GM18526 (cell line): ENCODE measurements at regions not wholly inside any gene's neighbourhood (a gene's known extent, or its start where the extent isn't known, plus 50 kb on each side); places are given as distances from the start of the nearest gene placed in this dataset.

Source experiments
- POLR2A ChIP-seq: IDR thresholded peaks from 3 replicates; pipeline ENCODE4 v1.6.1; 2011; ENCODE audit not compliant: insufficient read length; ENCODE audit errors: extremely low read depth

DNA sequence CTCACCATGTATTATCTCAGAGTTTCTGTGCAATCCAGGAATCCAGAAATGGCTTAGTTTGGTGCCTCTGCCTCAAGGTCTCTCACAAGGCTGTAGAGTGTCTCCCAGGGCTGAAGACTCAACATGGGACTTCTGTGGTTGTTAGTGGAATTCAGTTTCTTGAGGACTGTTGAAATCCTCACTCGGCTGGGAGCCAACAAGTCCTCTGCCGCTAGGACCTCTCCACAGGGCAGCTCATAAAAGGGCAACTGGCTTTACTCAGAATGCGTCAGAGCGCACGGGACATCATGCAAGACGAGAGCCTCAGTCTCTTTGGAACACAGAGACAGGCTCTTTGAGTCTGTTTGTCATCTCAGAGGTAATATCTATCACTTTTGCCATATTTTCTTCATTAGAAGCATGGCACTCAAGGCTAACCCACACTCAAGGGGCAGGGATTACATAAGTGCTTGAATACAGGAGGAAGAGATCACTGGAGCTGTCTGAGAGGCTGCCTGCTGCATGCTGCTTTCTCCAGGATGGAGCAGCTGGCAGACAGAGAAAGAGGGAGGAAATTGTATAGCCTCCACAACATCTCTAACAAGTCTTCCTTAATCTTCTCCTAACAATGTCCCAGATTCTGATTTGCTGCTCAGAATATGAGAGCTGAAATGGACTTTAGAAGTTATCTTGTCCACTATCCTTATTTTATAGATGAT lies 97.5 kb upstream of the ASIC2 start:
- TF ChIP-seq POLR2A = no peak

DNA sequence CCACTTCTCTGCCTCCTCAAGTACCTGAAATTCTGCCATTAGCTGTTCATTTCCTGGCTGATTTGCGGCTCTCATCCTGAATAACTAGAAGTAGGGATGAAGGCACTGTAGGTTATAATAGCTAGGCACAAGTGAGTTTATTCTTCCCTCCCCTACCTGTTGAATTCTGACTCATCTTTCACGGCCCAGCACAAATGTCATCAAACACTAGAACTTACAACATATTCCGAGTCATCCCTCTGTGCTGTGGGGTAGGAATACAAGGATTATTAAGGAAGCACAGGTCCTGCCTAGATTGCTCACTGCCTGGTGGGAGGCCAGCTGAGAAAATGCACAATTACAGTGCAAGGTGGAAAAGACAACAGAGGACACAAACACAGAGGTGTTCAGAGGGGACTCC lies 103.7 kb upstream of the ASIC2 start:
- TF ChIP-seq POLR2A = no peak

DNA sequence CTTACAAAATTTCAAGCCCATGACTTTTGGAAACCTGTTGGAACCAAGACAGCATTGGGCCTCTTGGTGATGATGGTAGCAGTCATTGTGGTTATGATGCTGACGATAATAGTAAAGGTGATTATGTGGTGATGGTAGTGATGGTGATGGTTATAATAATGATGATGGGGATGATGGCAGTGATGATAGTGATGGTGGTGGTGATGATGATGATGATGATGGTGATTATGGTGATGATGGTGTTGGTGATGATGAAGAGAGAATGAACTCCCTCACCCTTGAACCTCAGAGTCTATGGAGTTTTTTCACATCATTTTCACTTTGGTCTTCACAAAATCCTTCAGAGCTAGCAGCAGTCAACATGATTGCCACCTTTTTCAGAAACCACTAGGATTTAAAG lies 105.3 kb upstream of the ASIC2 start:
- no peak for TF ChIP-seq POLR2A

GRCh38 chr17:33401249-33401648 lies 108.2 kb upstream of the ASIC2 start:
- no peak for TF ChIP-seq POLR2A

DNA sequence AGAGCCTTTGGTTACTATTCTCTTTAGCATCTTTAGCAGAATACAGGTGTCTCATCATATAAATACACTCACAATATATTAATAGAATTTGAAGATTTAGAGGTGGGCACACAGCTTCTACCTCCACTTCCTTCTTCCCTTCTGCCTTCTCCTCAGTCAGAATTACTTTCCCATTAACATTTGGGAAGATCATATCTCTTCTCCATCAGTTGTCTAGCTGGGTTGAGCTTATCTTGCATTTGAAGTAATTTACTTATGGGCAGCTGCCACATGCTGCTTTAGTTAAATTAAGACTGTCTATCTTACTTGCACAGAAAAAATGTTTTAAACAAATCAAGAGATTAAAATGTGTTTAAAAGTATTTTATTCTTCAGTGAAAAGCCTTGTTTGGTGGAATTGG lies 110.1 kb upstream of the ASIC2 start:
- TF ChIP-seq POLR2A = no peak

DNA sequence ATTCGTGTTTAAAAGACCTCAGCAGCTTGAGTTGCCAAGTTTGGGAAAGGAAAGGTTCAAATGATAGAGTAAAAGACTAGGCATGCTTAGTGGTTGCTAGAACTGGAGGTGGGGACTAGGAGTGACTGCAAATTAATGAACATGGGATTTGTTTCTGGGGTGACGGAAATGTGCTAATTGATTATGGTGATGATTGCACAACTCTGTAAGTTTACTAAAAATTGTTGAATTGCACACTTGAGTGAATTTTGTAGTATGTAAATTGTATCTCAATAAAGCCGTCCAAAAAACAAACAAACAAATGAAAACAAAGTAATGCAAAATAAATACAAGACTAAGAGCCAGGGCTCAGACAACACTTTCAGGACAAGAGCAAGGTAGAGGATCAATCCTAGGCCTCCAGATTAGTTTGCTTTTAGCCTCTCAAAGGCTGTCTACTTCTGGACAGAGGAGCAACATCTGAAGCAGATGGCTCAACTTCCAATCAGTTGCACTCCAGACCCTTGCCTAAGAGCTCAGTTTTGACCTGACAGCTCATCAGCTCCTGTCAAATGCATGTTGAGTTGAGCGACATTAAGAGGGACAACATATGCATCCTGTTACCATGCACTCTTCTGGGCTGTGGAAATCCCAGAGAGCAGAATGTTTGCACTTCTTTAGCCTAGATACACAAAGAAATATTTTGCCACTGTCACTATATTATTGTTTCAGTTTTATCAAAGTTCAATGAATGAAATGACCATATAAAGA lies 111.2 kb upstream of the ASIC2 start:
- TF ChIP-seq POLR2A = no peak

- TF ChIP-seq POLR2A = no peak
Observed at GRCh38 chr17:33416131-33416530, 123.0 kb upstream of the ASIC2 start.

DNA sequence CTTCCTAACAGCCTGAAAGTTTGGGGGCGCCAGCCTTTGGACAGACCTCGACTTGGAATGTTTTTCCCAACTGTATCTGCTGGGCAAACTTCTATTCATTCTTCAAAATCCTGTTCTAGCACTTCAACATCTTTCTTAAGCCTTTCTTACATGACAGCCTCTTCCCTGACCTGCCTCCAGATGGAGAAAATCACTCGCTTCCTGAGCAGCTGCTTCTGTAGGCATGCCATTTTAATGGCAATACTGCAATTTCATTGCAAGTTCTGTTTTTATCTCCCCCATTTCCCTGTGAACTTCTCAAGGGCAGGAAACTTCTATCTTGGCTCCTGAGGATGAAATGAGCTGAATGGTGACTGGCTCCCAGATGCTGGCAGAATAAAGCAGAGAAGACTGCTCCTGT lies 128.8 kb upstream of the ASIC2 start:
- TF ChIP-seq POLR2A = no peak

DNA sequence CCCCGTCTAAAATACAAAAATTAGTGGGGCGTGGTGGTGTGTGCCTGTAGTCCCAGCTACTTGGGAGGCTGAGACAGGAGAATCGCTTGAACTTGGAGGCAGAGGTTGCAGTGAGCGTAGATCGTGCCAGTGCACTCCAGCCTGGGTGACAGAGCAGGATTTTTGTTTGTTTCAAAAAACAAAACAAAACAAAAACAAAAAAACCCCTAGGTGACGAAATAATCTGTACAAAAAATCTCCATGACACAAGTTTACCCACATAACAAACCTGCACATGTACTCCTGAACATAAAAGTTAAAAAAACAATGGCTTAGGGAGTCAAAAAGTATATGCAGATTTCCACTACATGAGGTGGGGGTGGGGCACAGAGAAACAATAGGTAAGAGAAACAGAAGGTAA lies 140.5 kb upstream of the ASIC2 start:
- TF ChIP-seq POLR2A = no peak

GRCh38 chr17:33434841-33435240 lies 141.7 kb upstream of the ASIC2 start:
- no peak for TF ChIP-seq POLR2A

GRCh38 chr17:33435721-33436301 lies 142.7 kb upstream of the ASIC2 start:
- TF ChIP-seq POLR2A = no peak

- TF ChIP-seq POLR2A = no peak
Observed at GRCh38 chr17:33436321-33436720, 143.2 kb upstream of the ASIC2 start.

DNA sequence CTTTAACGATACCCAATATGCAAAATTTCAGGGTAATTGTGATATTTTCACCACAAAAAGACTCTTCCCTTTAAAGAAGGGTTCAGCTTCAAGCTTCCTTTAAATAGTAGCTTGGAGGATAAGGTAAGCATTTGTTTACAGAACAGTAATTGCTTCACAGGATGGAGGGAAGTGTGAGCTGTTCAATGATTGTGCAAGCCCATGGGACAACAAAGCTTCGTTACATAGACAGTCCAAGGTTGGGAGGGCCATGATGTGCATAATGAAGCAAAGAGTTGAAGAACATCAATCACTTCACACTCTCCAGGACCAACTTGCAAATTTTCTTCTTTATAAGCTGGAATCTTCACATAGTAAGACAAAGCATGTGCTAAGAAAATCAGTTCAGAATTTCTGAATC lies 145.0 kb upstream of the ASIC2 start:
- TF ChIP-seq POLR2A = no peak

GRCh38 chr17:33438578-33438977 lies 145.5 kb upstream of the ASIC2 start:
- no peak for TF ChIP-seq POLR2A

GRCh38 chr17:33442320-33442719 lies 149.2 kb upstream of the ASIC2 start:
- no peak for TF ChIP-seq POLR2A

GRCh38 chr17:33444731-33445130 lies 151.6 kb upstream of the ASIC2 start:
- no peak for TF ChIP-seq POLR2A
